ENCODE measurements at regions not wholly inside any gene's neighbourhood (a gene's known extent, or its start where the extent isn't known, plus 50 kb on each side); places are given as distances from the start of the nearest gene placed in this dataset.
A peak's percentile ranks its signal among the peaks of the same experiment; 100 is the strongest.

DNA sequence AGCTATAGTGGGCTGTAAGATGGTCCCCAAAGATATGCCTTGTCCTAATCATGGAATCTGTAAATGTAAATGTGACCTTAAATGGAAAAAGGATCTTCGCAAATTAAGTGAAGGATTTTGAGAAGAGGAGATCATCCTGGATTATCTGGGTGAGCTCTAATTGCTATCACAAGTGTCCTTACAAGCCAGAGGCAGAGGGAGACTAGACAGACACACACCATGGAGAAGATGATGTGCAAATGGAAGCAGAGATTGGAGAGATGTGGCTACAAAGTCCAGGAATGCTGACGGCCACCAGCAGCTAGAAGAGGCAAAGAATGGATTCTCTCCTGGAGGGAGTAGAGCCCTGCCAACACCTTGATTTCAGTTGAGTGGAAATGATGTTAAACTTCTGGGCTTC lies 102.3 kb upstream of the PROK2 start:
- H3K27ac Mint-ChIP-seq: no peak overlapping the region
- H3K4me1 Mint-ChIP-seq (ENCODE audit: low read depth in 2 of 2): no peaks in the 10 kb centered on the region
- H3K27me3 Mint-ChIP-seq: peaks cover 26 to 38% of the 10 kb centered on the region in 2 donors
- H3K9me3 Mint-ChIP-seq: no peaks in the 10 kb centered on the region
- ATAC-seq (replicated peaks) (no peak), DNase-seq (no peak)
- no peak overlapping the region for H3K4me3 Mint-ChIP-seq
- H3K36me3 Mint-ChIP-seq (ENCODE audit: insufficient read depth): no peaks in the 10 kb centered on the region

DNA sequence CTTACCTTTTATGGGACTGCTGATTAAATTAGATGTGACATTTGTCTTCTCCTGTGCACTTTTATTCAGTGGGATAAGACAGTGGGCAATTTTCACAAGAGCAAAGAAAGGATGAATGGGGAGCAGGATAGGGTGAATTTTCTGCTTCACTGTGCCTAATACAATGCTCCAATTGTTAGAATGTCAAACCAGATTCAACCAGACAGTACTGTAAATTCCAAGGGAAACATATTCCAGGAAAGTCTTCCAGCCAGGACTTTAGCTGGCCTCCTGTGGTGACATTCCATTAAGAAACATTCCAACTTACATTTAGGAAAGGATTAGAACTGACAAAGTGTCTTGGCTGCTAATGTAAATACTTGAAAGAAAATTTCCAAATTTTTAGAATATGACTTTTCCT lies 100.1 kb upstream of the PROK2 start:
- no peak overlapping the region for H3K27ac Mint-ChIP-seq

DNA sequence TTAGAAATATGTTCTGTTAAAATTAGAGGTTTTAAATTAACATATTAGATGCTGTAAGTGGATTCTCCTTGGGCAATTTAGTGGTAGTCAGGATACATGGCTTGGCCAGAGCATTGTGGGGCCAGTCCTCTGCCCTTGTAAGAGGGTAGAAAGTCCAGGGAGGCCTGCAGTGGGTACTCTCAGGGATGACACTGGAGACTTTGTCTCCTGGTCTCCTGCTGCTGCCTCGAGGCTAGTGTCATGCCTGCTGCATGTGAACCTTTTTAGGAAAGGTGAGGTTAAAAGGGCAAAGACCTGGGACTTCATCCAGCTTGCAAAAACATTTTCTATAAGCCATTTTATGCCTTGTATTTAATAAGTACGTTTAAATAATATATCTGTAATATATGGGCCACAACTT lies 96.8 kb upstream of the PROK2 start:
- H3K36me3 Mint-ChIP-seq (ENCODE audit: insufficient read depth): no peaks in the 10 kb centered on the region
- ATAC-seq (replicated peaks) (no peak), DNase-seq (no peak)
- no peak overlapping the region for H3K4me3 Mint-ChIP-seq
- peaks cover 47% of the 10 kb centered on the region in 2 donors for H3K27me3 Mint-ChIP-seq
- no peaks in the 10 kb centered on the region for H3K9me3 Mint-ChIP-seq
- H3K27ac Mint-ChIP-seq: no peak overlapping the region
- H3K4me1 Mint-ChIP-seq (ENCODE audit: low read depth in 2 of 2): no peaks in the 10 kb centered on the region

More for the DNA sequence above, 100.1 kb upstream of the PROK2 start:
- no peak overlapping the region for H3K4me3 Mint-ChIP-seq
- no peaks in the 10 kb centered on the region for H3K4me1 Mint-ChIP-seq (ENCODE audit: low read depth in 2 of 2)
- ATAC-seq (replicated peaks) (no peak), DNase-seq (no peak)
- no peaks in the 10 kb centered on the region for H3K36me3 Mint-ChIP-seq (ENCODE audit: insufficient read depth)
- no peaks in the 10 kb centered on the region for H3K9me3 Mint-ChIP-seq
- H3K27me3 Mint-ChIP-seq: peaks cover 38 to 59% of the 10 kb centered on the region in 2 donors

DNA sequence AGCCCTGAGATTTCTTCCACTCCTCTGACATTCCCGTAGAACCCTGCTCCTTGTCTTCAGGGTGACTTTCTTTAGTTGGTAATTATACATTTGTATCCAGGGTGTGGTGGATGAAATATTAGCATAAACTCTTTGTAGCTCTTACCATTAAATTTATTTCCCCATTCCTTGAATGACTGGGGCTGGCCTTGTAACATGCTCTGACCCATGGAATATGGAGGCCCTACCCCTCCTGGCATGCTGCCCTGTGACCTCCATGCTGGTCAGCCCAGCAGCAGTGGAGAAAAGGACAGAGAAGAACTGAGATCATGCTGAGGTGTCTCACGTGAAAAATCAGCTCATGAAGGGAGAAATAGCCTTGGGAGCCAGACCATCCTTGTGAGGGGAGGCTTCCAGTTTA lies 96.1 kb upstream of the PROK2 start:
- Mint-ChIP-seq H3K4me3 (no peak overlapping the region), H3K36me3 (ENCODE audit: insufficient read depth) (no peaks in the 10 kb centered on the region), H3K4me1 (ENCODE audit: low read depth in 2 of 2) (no peaks in the 10 kb centered on the region), H3K27ac (no peak overlapping the region), H3K9me3 (no peaks in the 10 kb centered on the region), H3K27me3 (peaks cover 46% of the 10 kb centered on the region in 2 donors)
- DNase-seq (no peak), ATAC-seq (replicated peaks) (no peak)

DNA sequence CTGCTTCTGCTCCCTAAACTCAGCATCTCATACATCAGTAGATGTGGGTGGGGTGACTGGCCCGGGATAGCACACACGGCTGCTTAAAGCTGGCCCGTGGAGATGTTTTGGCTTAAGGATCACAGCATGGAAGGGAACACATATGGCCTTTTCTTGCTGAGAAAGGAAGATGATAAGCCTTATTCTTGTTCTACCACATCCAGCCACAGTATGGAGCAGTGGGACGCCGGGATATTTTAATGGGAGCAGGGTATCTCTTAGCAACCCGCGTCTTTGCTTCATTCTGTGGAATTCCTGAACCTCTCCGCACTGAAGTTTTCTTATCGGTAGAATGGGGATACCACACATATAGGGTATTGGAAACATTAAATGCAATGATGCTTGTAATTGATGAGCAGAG lies 94.1 kb upstream of the PROK2 start:
- H3K36me3 Mint-ChIP-seq (ENCODE audit: insufficient read depth): no peaks in the 10 kb centered on the region
- peaks cover 41 to 45% of the 10 kb centered on the region in 2 donors for H3K27me3 Mint-ChIP-seq
- peaks cover 0 to 5% of the 10 kb centered on the region in 2 donors for H3K4me1 Mint-ChIP-seq (ENCODE audit: low read depth in 2 of 2)
- H3K27ac Mint-ChIP-seq: no peak overlapping the region
- H3K4me3 Mint-ChIP-seq: no peak overlapping the region
- no peaks in the 10 kb centered on the region for H3K9me3 Mint-ChIP-seq
- ATAC-seq (replicated peaks): no peak
- no peak for DNase-seq

DNA sequence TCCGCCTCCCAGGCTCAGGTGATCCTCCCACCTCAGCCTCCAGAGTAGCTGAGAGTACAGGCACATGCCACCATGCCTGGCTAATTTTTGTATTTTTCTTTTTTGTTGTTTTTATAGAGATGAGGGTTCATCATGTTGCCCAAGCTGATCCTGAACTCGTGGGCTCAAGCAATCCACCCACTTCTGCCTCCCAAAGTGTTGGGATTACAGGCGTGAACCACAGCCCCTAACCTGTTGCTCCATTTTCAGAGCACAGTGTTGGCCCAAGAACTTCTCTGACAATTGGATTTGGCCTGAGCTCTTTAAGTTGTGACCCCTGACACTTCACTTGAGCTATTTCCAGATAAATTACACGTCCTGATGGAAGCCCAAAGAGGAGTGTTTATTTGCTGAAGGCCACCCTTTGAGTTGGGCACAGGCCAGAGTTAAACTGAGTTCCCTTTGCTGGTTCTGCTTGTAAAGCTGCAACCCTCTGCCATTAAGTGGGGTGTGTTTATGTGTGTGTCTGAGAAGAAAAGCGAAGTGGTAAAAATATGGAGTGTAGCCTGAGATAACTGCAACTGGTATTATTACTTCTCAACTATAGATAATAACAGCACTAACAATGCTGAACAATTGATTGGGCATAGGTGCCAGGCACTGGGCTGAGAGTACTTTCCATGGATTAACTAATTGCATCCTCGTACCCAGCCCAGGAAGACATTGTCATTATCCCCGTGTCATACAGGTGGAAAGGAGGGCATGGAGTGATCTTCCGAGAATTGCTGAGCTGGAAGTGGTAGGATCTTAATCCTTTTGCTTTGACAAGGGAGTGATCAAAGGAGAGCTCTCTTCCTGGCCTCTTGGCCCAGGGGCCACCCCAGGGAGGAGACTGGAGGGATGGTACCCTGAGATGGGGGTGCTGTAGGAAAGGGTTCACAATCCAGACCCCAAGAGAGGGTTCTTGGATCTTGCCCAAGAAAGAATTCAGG lies 91.5 kb upstream of the PROK2 start:
- Mint-ChIP-seq H3K36me3 (ENCODE audit: insufficient read depth) (no peaks in the 10 kb centered on the region), H3K4me3 (no peak overlapping the region), H3K27ac (no peak overlapping the region), H3K4me1 (ENCODE audit: low read depth in 2 of 2) (peaks cover 0 to 5% of the 10 kb centered on the region in 2 donors), H3K9me3 (no peaks in the 10 kb centered on the region), H3K27me3 (peaks cover 34 to 38% of the 10 kb centered on the region in 2 donors)
- no peak for DNase-seq
- no peak for ATAC-seq (replicated peaks)

DNA sequence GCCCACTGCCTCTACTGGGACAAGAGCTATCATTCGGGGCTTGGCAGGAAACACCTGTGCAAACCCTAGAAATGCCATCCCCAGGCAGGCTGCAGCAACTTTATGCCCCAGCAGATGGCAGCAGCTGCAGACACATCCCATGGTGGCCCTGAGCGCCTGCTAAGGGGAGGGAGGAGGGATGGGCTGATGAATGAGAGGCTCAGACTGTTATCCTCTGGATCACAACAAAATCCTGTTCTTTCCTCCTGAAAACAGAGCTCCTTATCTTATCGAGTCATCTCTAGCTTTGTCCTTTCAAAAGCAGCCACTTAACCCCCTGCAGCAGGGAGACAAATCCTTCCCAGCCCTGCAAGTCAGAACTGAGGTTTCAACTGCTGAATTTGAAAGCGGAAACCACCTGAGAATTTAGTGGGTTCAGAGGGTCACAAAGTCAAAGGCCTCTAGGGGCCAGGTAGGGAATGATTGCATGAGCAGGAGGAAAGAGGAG lies 90.6 kb upstream of the PROK2 start:
- Mint-ChIP-seq H3K27me3 (peaks cover 25 to 29% of the 10 kb centered on the region in 2 donors), H3K4me3 (no peak overlapping the region), H3K27ac (no peak overlapping the region), H3K36me3 (ENCODE audit: insufficient read depth) (no peaks in the 10 kb centered on the region), H3K4me1 (ENCODE audit: low read depth in 2 of 2) (peaks cover 0 to 5% of the 10 kb centered on the region in 2 donors), H3K9me3 (no peaks in the 10 kb centered on the region)
- ATAC-seq (replicated peaks): peak; percentile 98
- peak; percentile 61 to 78 (median 65) for DNase-seq

DNA sequence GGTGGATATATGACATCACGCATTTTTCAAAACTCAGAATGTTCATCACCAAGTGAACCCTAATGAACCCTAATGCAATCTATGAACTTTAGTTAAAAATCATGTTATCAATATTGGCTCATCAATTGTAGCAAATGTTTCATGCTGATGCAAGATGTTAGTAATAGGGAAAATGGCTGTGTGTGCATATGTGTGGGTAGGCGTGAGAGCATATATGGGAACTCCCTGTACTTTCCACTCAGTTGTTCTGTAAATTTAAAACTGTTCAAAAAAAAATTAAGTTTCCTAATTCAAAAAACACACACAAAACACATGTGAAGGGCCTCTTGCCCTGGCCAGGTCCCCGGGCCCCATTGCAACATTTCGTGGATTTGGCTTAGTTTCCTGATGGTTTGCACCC lies 89.7 kb upstream of the PROK2 start:
- H3K4me3 Mint-ChIP-seq: no peak overlapping the region
- H3K9me3 Mint-ChIP-seq: no peaks in the 10 kb centered on the region
- peaks cover 0 to 5% of the 10 kb centered on the region in 2 donors for H3K4me1 Mint-ChIP-seq (ENCODE audit: low read depth in 2 of 2)
- H3K27ac Mint-ChIP-seq: no peak overlapping the region
- ATAC-seq (replicated peaks): no peak
- peaks cover 22 to 25% of the 10 kb centered on the region in 2 donors for H3K27me3 Mint-ChIP-seq
- H3K36me3 Mint-ChIP-seq (ENCODE audit: insufficient read depth): no peaks in the 10 kb centered on the region
- no peak for DNase-seq

DNA sequence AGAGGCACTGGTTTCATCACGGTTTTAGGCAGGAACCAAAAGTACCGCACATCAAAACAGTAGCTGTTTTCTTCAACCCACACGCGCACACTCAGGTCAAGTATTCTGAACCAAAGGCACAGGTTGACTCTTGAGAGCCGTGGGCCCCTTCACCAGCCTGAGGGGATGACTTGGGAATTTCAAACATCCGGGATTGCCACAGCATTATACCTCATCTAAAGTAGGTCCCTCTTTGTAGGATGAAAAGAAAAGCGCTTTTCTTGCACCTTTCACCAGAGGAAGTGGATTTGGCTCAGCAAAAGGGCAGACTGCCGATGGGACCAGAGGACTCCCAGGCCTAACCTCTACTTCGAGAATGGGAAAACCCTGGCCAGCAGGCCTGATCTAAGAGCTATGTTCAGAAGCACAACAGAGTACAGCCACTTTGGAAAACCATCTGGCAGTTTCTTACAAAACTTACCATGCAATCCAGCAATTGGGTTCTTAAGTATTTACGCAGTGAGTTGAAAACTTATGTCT lies 88.2 kb upstream of the PROK2 start:
- Mint-ChIP-seq H3K36me3 (ENCODE audit: insufficient read depth) (no peaks in the 10 kb centered on the region), H3K9me3 (no peaks in the 10 kb centered on the region), H3K4me3 (peak overlapping the region in 1 of 2 donors; percentile 24), H3K27ac (no peak overlapping the region), H3K27me3 (peaks cover 10 to 18% of the 10 kb centered on the region in 2 donors), H3K4me1 (ENCODE audit: low read depth in 2 of 2) (peaks cover 0 to 5% of the 10 kb centered on the region in 2 donors)
- ATAC-seq (replicated peaks) (no peak), DNase-seq (no peak)

DNA sequence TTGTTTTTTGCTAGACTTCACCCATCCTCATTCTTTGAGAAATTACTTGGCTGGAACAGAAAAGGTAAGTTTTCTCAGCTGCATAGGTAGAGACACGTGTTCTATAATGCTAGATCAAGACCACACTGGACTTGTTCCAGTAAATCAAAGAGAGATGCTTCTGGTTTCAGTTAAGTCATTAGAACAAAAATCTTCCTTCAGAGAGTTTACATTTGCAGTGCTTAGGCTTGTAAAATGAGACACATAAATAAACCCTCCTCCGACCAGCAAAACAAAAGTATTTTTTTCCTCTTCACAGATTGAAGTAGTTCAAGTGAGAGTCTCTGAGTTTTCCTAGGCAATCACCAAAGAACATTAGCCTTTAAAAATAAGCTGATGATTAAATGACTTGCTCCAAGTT lies 87.3 kb upstream of the PROK2 start:
- Mint-ChIP-seq H3K27ac (no peak overlapping the region), H3K4me1 (ENCODE audit: low read depth in 2 of 2) (peaks cover 0 to 5% of the 10 kb centered on the region in 2 donors), H3K4me3 (peak overlapping the region in 1 of 2 donors; percentile 24), H3K9me3 (no peaks in the 10 kb centered on the region), H3K27me3 (peaks cover 9 to 13% of the 10 kb centered on the region in 2 donors), H3K36me3 (ENCODE audit: insufficient read depth) (no peaks in the 10 kb centered on the region)
- ATAC-seq (replicated peaks) (no peak), DNase-seq (no peak)

DNA sequence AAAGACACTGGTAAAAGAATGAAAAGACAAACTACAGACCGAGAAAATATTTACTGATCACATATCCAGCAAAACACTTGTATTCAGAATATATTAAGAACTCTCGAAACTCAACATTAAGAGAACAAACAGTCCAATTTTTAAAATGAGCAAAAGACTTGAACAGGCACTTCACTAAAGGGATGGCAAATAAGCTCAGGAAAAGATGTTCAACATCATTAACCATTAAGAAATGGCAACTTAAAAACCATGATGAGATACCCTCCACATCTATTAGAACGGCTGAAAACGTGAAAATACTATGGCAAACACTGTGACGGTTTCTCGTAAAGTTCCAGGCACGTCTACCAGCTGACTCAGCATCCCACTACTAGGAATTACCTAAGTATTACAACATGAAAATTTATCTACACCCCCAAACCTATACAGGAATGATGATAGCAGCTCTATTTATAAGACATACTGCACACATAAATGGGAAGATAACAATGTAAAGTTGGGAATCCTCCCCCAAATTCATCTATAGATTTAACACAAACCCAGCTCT lies 86.1 kb upstream of the PROK2 start:
- ATAC-seq (replicated peaks) (no peak), DNase-seq (no peak)
- no peaks in the 10 kb centered on the region for H3K9me3 Mint-ChIP-seq
- H3K4me1 Mint-ChIP-seq (ENCODE audit: low read depth in 2 of 2): peaks cover 0 to 5% of the 10 kb centered on the region in 2 donors
- peaks cover 0 to 12% of the 10 kb centered on the region in 2 donors for H3K27me3 Mint-ChIP-seq
- no peaks in the 10 kb centered on the region for H3K36me3 Mint-ChIP-seq (ENCODE audit: insufficient read depth)
- no peak overlapping the region for H3K4me3 Mint-ChIP-seq
- H3K27ac Mint-ChIP-seq: no peak overlapping the region

DNA sequence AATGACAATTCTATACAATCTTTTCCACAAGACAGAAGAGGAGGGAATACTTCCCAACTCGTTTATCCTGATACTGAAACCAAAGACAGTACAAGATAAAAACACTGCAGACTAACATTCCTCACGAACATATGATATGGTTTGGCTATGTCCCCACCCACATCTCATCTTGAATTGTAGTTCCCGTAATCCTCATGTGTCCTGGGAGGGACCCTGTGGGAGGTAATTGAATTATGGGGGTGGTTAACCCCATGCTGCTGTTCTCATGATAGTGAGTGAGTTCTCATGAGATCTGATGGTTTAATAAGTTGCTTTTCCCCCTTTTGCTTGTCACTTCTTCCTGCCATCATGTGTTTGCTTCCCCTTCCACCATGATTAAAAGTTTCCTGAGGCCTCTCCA lies 83.9 kb upstream of the PROK2 start:
- DNase-seq (no peak), ATAC-seq (replicated peaks) (no peak)
- no peak overlapping the region for H3K27ac Mint-ChIP-seq
- H3K9me3 Mint-ChIP-seq: no peaks in the 10 kb centered on the region
- H3K36me3 Mint-ChIP-seq (ENCODE audit: insufficient read depth): no peaks in the 10 kb centered on the region
- no peak overlapping the region for H3K4me3 Mint-ChIP-seq
- H3K27me3 Mint-ChIP-seq: peaks cover 13 to 27% of the 10 kb centered on the region in 2 donors
- no peaks in the 10 kb centered on the region for H3K4me1 Mint-ChIP-seq (ENCODE audit: low read depth in 2 of 2)

DNA sequence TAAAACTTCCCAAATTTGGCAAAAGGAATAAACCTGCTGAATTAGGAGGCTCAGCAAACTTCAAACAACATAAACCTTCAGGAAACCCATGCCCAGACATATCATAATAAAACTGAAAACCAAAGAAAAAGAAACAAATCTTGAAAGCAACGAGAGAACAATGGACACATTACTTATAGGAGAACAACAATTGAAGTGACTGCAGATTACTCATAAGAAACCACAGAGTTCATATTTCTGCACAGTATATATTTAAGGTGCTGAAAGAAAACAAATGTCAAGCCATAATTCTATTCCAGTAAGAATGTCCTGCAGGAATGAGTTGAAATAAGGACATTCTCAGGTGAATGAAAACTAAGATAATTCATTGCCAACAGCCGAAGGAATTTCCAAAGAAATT lies 80.8 kb upstream of the PROK2 start:
- ATAC-seq (replicated peaks): no peak
- Mint-ChIP-seq H3K27me3 (peaks cover 44 to 57% of the 10 kb centered on the region in 2 donors), H3K36me3 (ENCODE audit: insufficient read depth) (no peaks in the 10 kb centered on the region), H3K9me3 (no peaks in the 10 kb centered on the region), H3K4me3 (no peak overlapping the region), H3K27ac (no peak overlapping the region), H3K4me1 (ENCODE audit: low read depth in 2 of 2) (no peaks in the 10 kb centered on the region)
- DNase-seq: no peak

All from effector memory CD8-positive, alpha-beta T cell (primary cell).